GM23338 (cell line): ENCODE measurements at regions not wholly inside any gene's neighbourhood (a gene's known extent, or its start where the extent isn't known, plus 50 kb on each side); places are given as distances from the start of the nearest gene placed in this dataset.
A peak's percentile ranks its signal among the peaks of the same experiment; 100 is the strongest.

Experiments used
- ATAC-seq: fragments of 200-7000 bp; cut with Tn5 transposase; 3 replicates; pipeline ENCODE4 v1.9.1; 2020
- DNase-seq: peaks from one replicate; pipeline ENCODE4 v3.0.0-alpha.2; 2015; ENCODE audit warnings: low spot score
- H2AFZ ChIP-seq: fragments of 200-600 bp; sonication (generic); 2 replicates; pipeline ENCODE4 v1.8.0; 2016; ENCODE audit warnings: antibody characterized with exemption, mild to moderate bottlenecking, moderate library complexity
- H3F3A ChIP-seq: fragments of 200-600 bp; sonication (generic); replicated peaks from 2 replicates; pipeline ENCODE4 v1.8.0; 2017; ENCODE audit warnings: antibody characterized with exemption, mixed run types, low read depth
- H3K27ac ChIP-seq: fragments of 200-600 bp; sonication (generic); 2 replicates; pipeline ENCODE4 v1.6.1; 2016; ENCODE audit warnings: low read depth
- H3K27me3 ChIP-seq: fragments of 200-600 bp; sonication (generic); 2 replicates; pipeline ENCODE4 v1.8.0; 2016; ENCODE audit warnings: mild to moderate bottlenecking, mixed run types, moderate library complexity; ENCODE audit not compliant: insufficient read depth
- H3K36me3 ChIP-seq: fragments of 200-600 bp; sonication (generic); 2 replicates; pipeline ENCODE4 v1.8.0; 2016; ENCODE audit warnings: mild to moderate bottlenecking; ENCODE audit not compliant: insufficient read depth
- H3K4me1 ChIP-seq: fragments of 200-600 bp; sonication (generic); 2 replicates; pipeline ENCODE4 v1.8.0; 2016; ENCODE audit warnings: mild to moderate bottlenecking, moderate library complexity; ENCODE audit not compliant: insufficient read depth
- H3K4me2 ChIP-seq: fragments of 200-600 bp; sonication (generic); 2 replicates; pipeline ENCODE4 v1.7.1; 2017; ENCODE audit warnings: mixed run types
- H3K4me3 ChIP-seq: fragments of 200-600 bp; sonication (generic); 2 replicates; pipeline ENCODE4 v1.6.1; 2016; ENCODE audit warnings: mixed run types
- H3K79me2 ChIP-seq: fragments of 200-600 bp; sonication (generic); replicated peaks from 2 replicates; pipeline ENCODE4 v1.8.0; 2017; ENCODE audit warnings: mild to moderate bottlenecking; ENCODE audit not compliant: insufficient read depth
- H3K9me2 ChIP-seq: fragments of 200-600 bp; sonication (generic); 2 replicates; pipeline ENCODE4 v1.8.0; 2017; ENCODE audit not compliant: insufficient read depth
- H4K20me1 ChIP-seq: fragments of 200-600 bp; sonication (generic); replicated peaks from 2 replicates; pipeline ENCODE4 v1.8.0; 2017; ENCODE audit warnings: mild to moderate bottlenecking; ENCODE audit not compliant: insufficient read depth
- H3K27ac Mint-ChIP-seq: 2 replicates; pipeline ENCODE4 v1.8.0; 2020; ENCODE audit warnings: inconsistent platforms, mild to moderate bottlenecking, moderate library complexity, mixed read lengths
- H3K27me3 Mint-ChIP-seq: 3 replicates; pipeline ENCODE4 v1.8.0; 2022; ENCODE audit warnings: low read depth, mild to moderate bottlenecking, moderate library complexity, mixed read lengths, inconsistent platforms; ENCODE audit not compliant: insufficient read depth, poor library complexity
- H3K36me3 Mint-ChIP-seq: 3 replicates; pipeline ENCODE4 v1.8.0; 2021; ENCODE audit warnings: low read depth, mild to moderate bottlenecking, inconsistent platforms, moderate library complexity, mixed read lengths
- H3K4me1 Mint-ChIP-seq: 3 replicates; pipeline ENCODE4 v1.8.0; 2020; ENCODE audit warnings: mild to moderate bottlenecking, inconsistent platforms, mixed read lengths
- H3K4me3 Mint-ChIP-seq: 3 replicates; pipeline ENCODE4 v1.8.0; 2021; ENCODE audit warnings: moderate library complexity, mild to moderate bottlenecking, inconsistent platforms, mixed read lengths
- H3K9me3 Mint-ChIP-seq: 3 replicates; pipeline ENCODE4 v1.8.0; 2020; ENCODE audit warnings: moderate library complexity, mild to moderate bottlenecking, inconsistent platforms, mixed read lengths
- CREB1 ChIP-seq: fragments of 250-450 bp; sonication (Bioruptor Pico); IDR thresholded peaks from 2 replicates; pipeline ENCODE4 v1.5.0; 2020; ENCODE audit warnings: low read depth, mild to moderate bottlenecking, moderate library complexity
- EZH2 ChIP-seq: fragments of 200-600 bp; sonication (generic); IDR thresholded peaks from one replicate; pipeline ENCODE4 v1.8.0; 2017; ENCODE audit warnings: antibody characterized with exemption, mild to moderate bottlenecking, low read depth; ENCODE audit not compliant: unreplicated experiment
- EZH2phosphoT487 ChIP-seq: fragments of 200-600 bp; sonication (generic); IDR thresholded peaks from one replicate; pipeline ENCODE4 v1.8.1; 2018; ENCODE audit warnings: antibody characterized with exemption; ENCODE audit not compliant: unreplicated experiment
- JUNB ChIP-seq: IDR thresholded peaks from one replicate; pipeline ENCODE4 v1.6.1; 2016; ENCODE audit warnings: antibody characterized with exemption; ENCODE audit not compliant: unreplicated experiment
- NANOG ChIP-seq: IDR thresholded peaks from 2 replicates; pipeline ENCODE4 v1.6.1; 2016; ENCODE audit warnings: antibody characterized with exemption, borderline replicate concordance
- POLR2AphosphoS5 ChIP-seq: IDR thresholded peaks from 2 replicates; pipeline ENCODE4 v1.6.1; 2016; ENCODE audit warnings: antibody characterized with exemption, low read depth
- ZNF331 ChIP-seq: fragments of 250-450 bp; sonication (Bioruptor Pico); IDR thresholded peaks from 2 replicates; pipeline ENCODE4 v1.5.0; 2020; ENCODE audit warnings: low read depth, mild to moderate bottlenecking, moderate library complexity
- ZNF462 ChIP-seq: fragments of 250-450 bp; sonication (Bioruptor Pico); IDR thresholded peaks from 2 replicates; pipeline ENCODE4 v1.5.0; 2020; ENCODE audit warnings: mild to moderate bottlenecking, moderate library complexity
- TF ChIP-seq, protein P1 (sequence below): IDR thresholded peaks from 2 replicates; pipeline ENCODE4 v1.6.1; 2016; ENCODE audit warnings: antibody characterized with exemption

GRCh38 chr2:12202313-12203075 lies 456.1 kb downstream of the LPIN1 start:
- Histone ChIP-seq H3K27ac (no peak overlapping the region), H3K36me3 (no peaks in the 10 kb centered on the region), H3K4me1 (no peaks in the 10 kb centered on the region; the same call in 1 of the 2 replicates), H2AFZ (peak overlapping the region; percentile 25; the same call in 1 of the 2 replicates), H3K4me2 (no peak overlapping the region), H3K27me3 (no peaks in the 10 kb centered on the region), H3K4me3 (no peak overlapping the region), H3K79me2 (no peaks in the 10 kb centered on the region), H3F3A (no peaks in the 10 kb centered on the region), H4K20me1 (no peaks in the 10 kb centered on the region), H3K9me2 (peaks cover 7% of the 10 kb centered on the region)
- no peak overlapping the region for H3K27ac Mint-ChIP-seq
- H3K36me3 Mint-ChIP-seq, result peaks cover 4% of the 10 kb centered on the region
- H3K4me1 Mint-ChIP-seq, result peaks cover 11% of the 10 kb centered on the region; the same call in 2 of the 3 replicates
- ATAC-seq (peak; percentile 69), DNase-seq (peak; percentile 47)
- TF ChIP-seq JUNB, result no peak
- no peak overlapping the region for H3K4me3 Mint-ChIP-seq
- no peaks in the 10 kb centered on the region; the same call in 2 of the 3 replicates for H3K9me3 Mint-ChIP-seq
- H3K27me3 Mint-ChIP-seq, result no peaks in the 10 kb centered on the region

DNA sequence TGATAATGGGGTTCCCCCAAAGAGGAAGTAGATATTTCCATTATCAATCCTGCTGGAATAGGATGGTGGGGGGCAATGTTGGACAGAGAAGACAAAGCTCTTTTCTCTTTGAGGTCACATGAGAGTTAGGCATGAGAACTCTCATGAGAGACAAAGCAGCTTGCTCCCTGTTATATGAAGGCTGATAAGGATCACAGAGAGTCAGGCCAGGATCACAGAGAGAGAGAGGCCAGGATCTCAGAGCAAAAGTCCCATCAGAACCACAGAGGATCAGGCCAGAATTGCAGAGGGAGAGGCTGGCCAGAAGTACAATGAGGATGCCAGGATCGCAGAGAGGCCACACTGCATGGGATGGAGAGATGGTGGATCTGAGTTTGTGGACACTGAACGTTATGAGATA lies 457.1 kb downstream of the LPIN1 start:
- Histone ChIP-seq H3K27me3 (no peaks in the 10 kb centered on the region), H3K4me3 (no peak overlapping the region), H3K9me2 (peaks cover 14% of the 10 kb centered on the region; the same call in 1 of the 2 replicates), H3K4me1 (no peaks in the 10 kb centered on the region; the same call in 1 of the 2 replicates), H3K79me2 (no peaks in the 10 kb centered on the region), H3K4me2 (no peak overlapping the region), H3K36me3 (no peaks in the 10 kb centered on the region), H3K27ac (no peak overlapping the region), H3F3A (no peaks in the 10 kb centered on the region), H4K20me1 (no peaks in the 10 kb centered on the region), H2AFZ (no peak overlapping the region)
- H3K27me3 Mint-ChIP-seq, result no peaks in the 10 kb centered on the region
- H3K4me3 Mint-ChIP-seq, result no peak overlapping the region
- no peaks in the 10 kb centered on the region for H3K9me3 Mint-ChIP-seq
- peaks cover 11% of the 10 kb centered on the region; the same call in 2 of the 3 replicates for H3K4me1 Mint-ChIP-seq
- TF ChIP-seq EZH2 (no peak), POLR2AphosphoS5 (no peak), ZNF331 (CRISPR knock-in tag) (no peak), JUNB (no peak), CREB1 (no peak), EZH2phosphoT487 (no peak), NANOG (no peak)
- TF ChIP-seq, protein P1, sequence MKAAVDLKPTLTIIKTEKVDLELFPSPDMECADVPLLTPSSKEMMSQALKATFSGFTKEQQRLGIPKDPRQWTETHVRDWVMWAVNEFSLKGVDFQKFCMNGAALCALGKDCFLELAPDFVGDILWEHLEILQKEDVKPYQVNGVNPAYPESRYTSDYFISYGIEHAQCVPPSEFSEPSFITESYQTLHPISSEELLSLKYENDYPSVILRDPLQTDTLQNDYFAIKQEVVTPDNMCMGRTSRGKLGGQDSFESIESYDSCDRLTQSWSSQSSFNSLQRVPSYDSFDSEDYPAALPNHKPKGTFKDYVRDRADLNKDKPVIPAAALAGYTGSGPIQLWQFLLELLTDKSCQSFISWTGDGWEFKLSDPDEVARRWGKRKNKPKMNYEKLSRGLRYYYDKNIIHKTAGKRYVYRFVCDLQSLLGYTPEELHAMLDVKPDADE, result no peak
- H3K36me3 Mint-ChIP-seq, result no peaks in the 10 kb centered on the region; the same call in 2 of the 3 replicates
- H3K27ac Mint-ChIP-seq, result no peak overlapping the region
- DNase-seq (no peak), ATAC-seq (no peak)

- Mint-ChIP-seq H3K4me1 (peaks cover 11% of the 10 kb centered on the region; the same call in 2 of the 3 replicates), H3K27ac (no peak overlapping the region), H3K36me3 (no peaks in the 10 kb centered on the region; the same call in 2 of the 3 replicates), H3K27me3 (no peaks in the 10 kb centered on the region), H3K9me3 (no peaks in the 10 kb centered on the region), H3K4me3 (no peak overlapping the region)
- Histone ChIP-seq H3K4me3 (no peak overlapping the region), H3K4me2 (no peak overlapping the region), H2AFZ (no peak overlapping the region), H3K36me3 (no peaks in the 10 kb centered on the region), H3K27ac (no peak overlapping the region), H4K20me1 (no peaks in the 10 kb centered on the region), H3K27me3 (no peaks in the 10 kb centered on the region), H3K9me2 (peaks cover 22% of the 10 kb centered on the region; the same call in 1 of the 2 replicates), H3K4me1 (no peaks in the 10 kb centered on the region; the same call in 1 of the 2 replicates), H3K79me2 (no peaks in the 10 kb centered on the region), H3F3A (no peaks in the 10 kb centered on the region)
- ATAC-seq, result no peak
- no peak for DNase-seq
- TF ChIP-seq ZNF462 (CRISPR knock-in tag), result no peak
Observed at GRCh38 chr2:12205086-12205485, 458.7 kb downstream of the LPIN1 start.
